ENCODE measurements at regions not wholly inside any gene's neighbourhood (a gene's known extent, or its start where the extent isn't known, plus 50 kb on each side); places are given as distances from the start of the nearest gene placed in this dataset.
"Not testable (repeated sequence)": the region's sequence is repeated elsewhere in the genome, so short reads cannot be mapped to it uniquely, and the experiment has no call there.

DNA sequence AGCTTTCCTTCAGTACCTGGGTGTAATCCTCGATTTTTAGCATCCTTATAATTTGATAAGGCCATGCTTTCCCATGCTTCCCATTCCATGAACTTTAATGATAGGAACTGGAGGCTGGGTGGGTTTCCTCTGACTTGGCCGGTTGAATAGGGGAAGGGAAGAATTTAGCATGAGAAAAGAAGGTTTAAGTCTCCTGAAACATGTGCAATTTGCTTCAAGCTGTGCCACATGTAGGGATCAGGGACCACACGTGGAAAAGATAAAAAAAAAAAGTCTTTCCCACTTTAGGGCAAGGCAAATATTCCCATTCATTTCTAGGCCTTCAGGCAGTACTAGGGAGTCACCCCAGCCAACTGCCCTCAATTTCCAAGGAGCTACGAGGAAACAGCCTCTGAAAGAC is 900.3 kb downstream of the DSC3 start:
- TF ChIP-seq SPI1 (IDR thresholded peaks at IDR 0.05; ENCODE audit: borderline replicate concordance, low read depth), result no peak
- TF ChIP-seq REST (IDR thresholded peaks at IDR 0.05; ENCODE audit: insufficient replicate concordance, low read depth), result no peak
- TF ChIP-seq POLR2AphosphoS5 (IDR thresholded peaks at IDR 0.05; ENCODE audit: low read depth), result no peak
- TF ChIP-seq, protein P1, sequence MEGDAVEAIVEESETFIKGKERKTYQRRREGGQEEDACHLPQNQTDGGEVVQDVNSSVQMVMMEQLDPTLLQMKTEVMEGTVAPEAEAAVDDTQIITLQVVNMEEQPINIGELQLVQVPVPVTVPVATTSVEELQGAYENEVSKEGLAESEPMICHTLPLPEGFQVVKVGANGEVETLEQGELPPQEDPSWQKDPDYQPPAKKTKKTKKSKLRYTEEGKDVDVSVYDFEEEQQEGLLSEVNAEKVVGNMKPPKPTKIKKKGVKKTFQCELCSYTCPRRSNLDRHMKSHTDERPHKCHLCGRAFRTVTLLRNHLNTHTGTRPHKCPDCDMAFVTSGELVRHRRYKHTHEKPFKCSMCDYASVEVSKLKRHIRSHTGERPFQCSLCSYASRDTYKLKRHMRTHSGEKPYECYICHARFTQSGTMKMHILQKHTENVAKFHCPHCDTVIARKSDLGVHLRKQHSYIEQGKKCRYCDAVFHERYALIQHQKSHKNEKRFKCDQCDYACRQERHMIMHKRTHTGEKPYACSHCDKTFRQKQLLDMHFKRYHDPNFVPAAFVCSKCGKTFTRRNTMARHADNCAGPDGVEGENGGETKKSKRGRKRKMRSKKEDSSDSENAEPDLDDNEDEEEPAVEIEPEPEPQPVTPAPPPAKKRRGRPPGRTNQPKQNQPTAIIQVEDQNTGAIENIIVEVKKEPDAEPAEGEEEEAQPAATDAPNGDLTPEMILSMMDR (IDR thresholded peaks at IDR 0.05; ENCODE audit: insufficient read depth, low read length), result no peak
- TF ChIP-seq GABPA (IDR thresholded peaks at IDR 0.05; ENCODE audit: low read depth), result no peak
- DNase-seq (ENCODE audit: low read depth in 1 of 2, low spot score in 1 of 2), result no peak
- no peak overlapping the region for H3K27ac ChIP-seq (replicated peaks)
- H3K27me3 ChIP-seq (ENCODE audit: insufficient read depth, poor library complexity, severe bottlenecking), result no peaks in the 10 kb centered on the region
- no peak overlapping the region for H3K4me3 ChIP-seq (replicated peaks; ENCODE audit: insufficient read depth, low read length)

- not testable (repeated sequence) for H3K4me3 ChIP-seq (replicated peaks; ENCODE audit: insufficient read depth, low read length); DNase-seq (ENCODE audit: low read depth in 1 of 2, low spot score in 1 of 2); H3K27me3 ChIP-seq (ENCODE audit: insufficient read depth, poor library complexity, severe bottlenecking); H3K27ac ChIP-seq (replicated peaks)
Observed at GRCh38 chr18:30141506-30141905, 901.0 kb downstream of the DSC3 start.

- no peak for DNase-seq (ENCODE audit: low read depth in 1 of 2, low spot score in 1 of 2)
Observed at GRCh38 chr18:30139631-30140287, 902.8 kb downstream of the DSC3 start.

GRCh38 chr18:30135938-30136337 is 906.6 kb downstream of the DSC3 start:
- TF ChIP-seq GABPA (IDR thresholded peaks at IDR 0.05; ENCODE audit: low read depth) (no peak), REST (IDR thresholded peaks at IDR 0.05; ENCODE audit: insufficient replicate concordance, low read depth) (no peak), SPI1 (IDR thresholded peaks at IDR 0.05; ENCODE audit: borderline replicate concordance, low read depth) (no peak), POLR2AphosphoS5 (IDR thresholded peaks at IDR 0.05; ENCODE audit: low read depth) (no peak)
- TF ChIP-seq, protein P1 (IDR thresholded peaks at IDR 0.05; ENCODE audit: insufficient read depth, low read length), result no peak

More at GRCh38 chr18:30139631-30140287, 902.8 kb downstream of the DSC3 start:
- H3K27me3 ChIP-seq (ENCODE audit: insufficient read depth, poor library complexity, severe bottlenecking), result no peaks in the 10 kb centered on the region
- TF ChIP-seq GABPA (IDR thresholded peaks at IDR 0.05; ENCODE audit: low read depth), result no peak
- H3K4me3 ChIP-seq (replicated peaks; ENCODE audit: insufficient read depth, low read length), result no peak overlapping the region
- H3K27ac ChIP-seq (replicated peaks), result no peak overlapping the region

DNA sequence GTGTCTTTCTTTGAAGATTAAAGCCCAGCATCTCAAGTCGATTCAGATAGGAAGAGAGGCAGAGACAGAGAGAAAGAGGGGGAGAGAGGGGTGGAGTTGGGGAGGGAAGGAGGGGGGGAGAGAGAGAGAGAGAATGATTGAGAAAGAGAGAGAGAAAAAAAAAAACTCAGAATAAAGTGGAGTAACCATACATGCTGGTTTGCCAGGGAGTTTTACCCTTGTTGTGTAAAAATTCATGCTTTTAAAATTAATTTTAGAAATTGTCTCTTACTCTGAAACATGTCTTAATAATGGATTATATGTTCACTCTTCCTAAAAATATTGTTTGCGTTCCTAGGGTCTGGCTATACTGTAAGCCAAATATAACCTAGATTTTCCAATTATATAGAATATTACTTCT is 908.5 kb downstream of the DSC3 start:
- DNase-seq (ENCODE audit: low read depth in 1 of 2, low spot score in 1 of 2), result no peak
- no peaks in the 10 kb centered on the region for H3K27me3 ChIP-seq (ENCODE audit: insufficient read depth, poor library complexity, severe bottlenecking)
- TF ChIP-seq POLR2AphosphoS5 (IDR thresholded peaks at IDR 0.05; ENCODE audit: low read depth), result no peak
- TF ChIP-seq GABPA (IDR thresholded peaks at IDR 0.05; ENCODE audit: low read depth), result no peak
- no peak for TF ChIP-seq REST (IDR thresholded peaks at IDR 0.05; ENCODE audit: insufficient replicate concordance, low read depth)
- TF ChIP-seq, protein P1 (IDR thresholded peaks at IDR 0.05; ENCODE audit: insufficient read depth, low read length), result no peak
- TF ChIP-seq SPI1 (IDR thresholded peaks at IDR 0.05; ENCODE audit: borderline replicate concordance, low read depth), result no peak
- H3K4me3 ChIP-seq (replicated peaks; ENCODE audit: insufficient read depth, low read length), result no peak overlapping the region
- no peak overlapping the region for H3K27ac ChIP-seq (replicated peaks)

More at GRCh38 chr18:30135938-30136337, 906.6 kb downstream of the DSC3 start:
- Histone ChIP-seq H3K4me3 (replicated peaks; ENCODE audit: insufficient read depth, low read length) (no peak overlapping the region), H3K27ac (replicated peaks) (no peak overlapping the region), H3K27me3 (ENCODE audit: insufficient read depth, poor library complexity, severe bottlenecking) (no peaks in the 10 kb centered on the region)
- no peak for DNase-seq (ENCODE audit: low read depth in 1 of 2, low spot score in 1 of 2)
